Stimulated activated memory B cell treated with anti-CD40 and anti-IgM and Interleukin-4, amounts not matched to agents 10 μg/mL and 1 μg/mL and 100 μg/mL, for 72 hours (primary cell): ENCODE measurements at regions not wholly inside any gene's neighbourhood (a gene's known extent, or its start where the extent isn't known, plus 50 kb on each side); places are given as distances from the start of the nearest gene placed in this dataset.
A peak's percentile ranks its signal among the peaks of the same experiment; 100 is the strongest.

ENCODE experiments used
- ATAC-seq: fragments of 150-1000 bp; cut with Tn5 transposase; 2 replicates; pipeline ENCODE4 v1.10.0; 2021
- H3K27ac Mint-ChIP-seq: one replicate; pipeline ENCODE4 v1.8.0; 2022; ENCODE audit warnings: mild to moderate bottlenecking, mixed read lengths
- H3K27me3 Mint-ChIP-seq: one replicate; pipeline ENCODE4 v1.8.0; 2022; ENCODE audit warnings: mixed read lengths
- H3K36me3 Mint-ChIP-seq: one replicate; pipeline ENCODE4 v1.8.0; 2022; ENCODE audit warnings: mixed read lengths
- H3K4me1 Mint-ChIP-seq: one replicate; pipeline ENCODE4 v1.8.0; 2022; ENCODE audit warnings: mixed read lengths
- H3K4me3 Mint-ChIP-seq: one replicate; pipeline ENCODE4 v1.8.0; 2022; ENCODE audit warnings: mild to moderate bottlenecking, moderate library complexity, mixed read lengths
- H3K9me3 Mint-ChIP-seq: one replicate; pipeline ENCODE4 v1.8.0; 2022; ENCODE audit warnings: mixed read lengths

GRCh38 chr17:79410681-79411080, 200.2 kb downstream of the RBFOX3 start:
- Mint-ChIP-seq H3K4me3 (no peak overlapping the region), H3K4me1 (no peaks in the 10 kb centered on the region), H3K27ac (no peak overlapping the region), H3K27me3 (peaks cover 30% of the 10 kb centered on the region), H3K36me3 (no peaks in the 10 kb centered on the region), H3K9me3 (peaks cover 3% of the 10 kb centered on the region)
- no peak for ATAC-seq

- H3K9me3 Mint-ChIP-seq = peaks cover 3% of the 10 kb centered on the region
- no peaks in the 10 kb centered on the region for H3K36me3 Mint-ChIP-seq
- no peak overlapping the region for H3K27ac Mint-ChIP-seq
- no peak for ATAC-seq
- H3K4me1 Mint-ChIP-seq = no peaks in the 10 kb centered on the region
- peaks cover 49% of the 10 kb centered on the region for H3K27me3 Mint-ChIP-seq
- H3K4me3 Mint-ChIP-seq = no peak overlapping the region
Measured at GRCh38 chr17:79408251-79408650, 202.6 kb downstream of the RBFOX3 start.

GRCh38 chr17:79407385-79407784, 203.5 kb downstream of the RBFOX3 start:
- H3K27me3 Mint-ChIP-seq = peaks cover 51% of the 10 kb centered on the region
- H3K4me1 Mint-ChIP-seq = no peaks in the 10 kb centered on the region
- ATAC-seq = no peak
- peaks cover 3% of the 10 kb centered on the region for H3K9me3 Mint-ChIP-seq
- no peaks in the 10 kb centered on the region for H3K36me3 Mint-ChIP-seq
- H3K4me3 Mint-ChIP-seq = no peak overlapping the region
- H3K27ac Mint-ChIP-seq = no peak overlapping the region

GRCh38 chr17:79406316-79406715, 204.5 kb downstream of the RBFOX3 start:
- H3K4me3 Mint-ChIP-seq = no peak overlapping the region
- H3K9me3 Mint-ChIP-seq = peaks cover 3% of the 10 kb centered on the region
- H3K27me3 Mint-ChIP-seq = peaks cover 61% of the 10 kb centered on the region
- ATAC-seq = no peak
- H3K27ac Mint-ChIP-seq = no peak overlapping the region
- H3K4me1 Mint-ChIP-seq = peaks cover 4% of the 10 kb centered on the region
- no peaks in the 10 kb centered on the region for H3K36me3 Mint-ChIP-seq

- Mint-ChIP-seq H3K4me1 (peaks cover 9% of the 10 kb centered on the region), H3K27me3 (peaks cover 66% of the 10 kb centered on the region), H3K36me3 (no peaks in the 10 kb centered on the region)
Measured at GRCh38 chr17:79405823-79406222, 205.0 kb downstream of the RBFOX3 start.

GRCh38 chr17:79404136-79404911, 206.5 kb downstream of the RBFOX3 start:
- ATAC-seq = no peak
- Mint-ChIP-seq H3K4me3 (no peak overlapping the region), H3K27ac (no peak overlapping the region), H3K4me1 (peaks cover 13% of the 10 kb centered on the region), H3K9me3 (peaks cover 3% of the 10 kb centered on the region), H3K27me3 (peaks cover 80% of the 10 kb centered on the region), H3K36me3 (no peaks in the 10 kb centered on the region)

More at GRCh38 chr17:79405823-79406222, 205.0 kb downstream of the RBFOX3 start:
- Mint-ChIP-seq H3K9me3 (peaks cover 3% of the 10 kb centered on the region), H3K4me3 (no peak overlapping the region), H3K27ac (no peak overlapping the region)
- no peak for ATAC-seq

- H3K4me1 Mint-ChIP-seq = peaks cover 13% of the 10 kb centered on the region
- H3K27me3 Mint-ChIP-seq = peaks cover 85% of the 10 kb centered on the region
- H3K36me3 Mint-ChIP-seq = no peaks in the 10 kb centered on the region
- H3K9me3 Mint-ChIP-seq = peaks cover 3% of the 10 kb centered on the region
- no peak for ATAC-seq
- H3K27ac Mint-ChIP-seq = no peak overlapping the region
- no peak overlapping the region for H3K4me3 Mint-ChIP-seq
Measured at GRCh38 chr17:79401704-79402674, 208.9 kb downstream of the RBFOX3 start.

- Mint-ChIP-seq H3K4me1 (peaks cover 13% of the 10 kb centered on the region), H3K9me3 (peaks cover 3% of the 10 kb centered on the region), H3K36me3 (no peaks in the 10 kb centered on the region), H3K27me3 (peaks cover 85% of the 10 kb centered on the region), H3K4me3 (peak overlapping the region; percentile 52), H3K27ac (no peak overlapping the region)
- peak; percentile 80 for ATAC-seq
Measured at GRCh38 chr17:79400989-79401703, 209.7 kb downstream of the RBFOX3 start.

- Mint-ChIP-seq H3K36me3 (no peaks in the 10 kb centered on the region), H3K27ac (no peak overlapping the region), H3K27me3 (peaks cover 80% of the 10 kb centered on the region), H3K4me3 (no peak overlapping the region), H3K9me3 (no peaks in the 10 kb centered on the region), H3K4me1 (peaks cover 13% of the 10 kb centered on the region)
- no peak for ATAC-seq
Measured at GRCh38 chr17:79399610-79400144, 211.2 kb downstream of the RBFOX3 start.

- Mint-ChIP-seq H3K9me3 (no peaks in the 10 kb centered on the region), H3K4me1 (peaks cover 13% of the 10 kb centered on the region), H3K36me3 (no peaks in the 10 kb centered on the region), H3K27me3 (peaks cover 81% of the 10 kb centered on the region), H3K27ac (no peak overlapping the region), H3K4me3 (no peak overlapping the region)
- ATAC-seq = no peak
Measured at GRCh38 chr17:79398441-79398840, 212.4 kb downstream of the RBFOX3 start.

- Mint-ChIP-seq H3K4me1 (peaks cover 18% of the 10 kb centered on the region), H3K9me3 (no peaks in the 10 kb centered on the region), H3K4me3 (no peak overlapping the region), H3K27ac (no peak overlapping the region), H3K27me3 (peaks cover 90% of the 10 kb centered on the region), H3K36me3 (no peaks in the 10 kb centered on the region)
- no peak for ATAC-seq
Measured at GRCh38 chr17:79396696-79397095, 214.2 kb downstream of the RBFOX3 start.

GRCh38 chr17:79395545-79395944, 215.3 kb downstream of the RBFOX3 start:
- H3K27ac Mint-ChIP-seq = no peak overlapping the region
- no peaks in the 10 kb centered on the region for H3K9me3 Mint-ChIP-seq
- ATAC-seq = no peak
- peaks cover 90% of the 10 kb centered on the region for H3K27me3 Mint-ChIP-seq
- H3K36me3 Mint-ChIP-seq = no peaks in the 10 kb centered on the region
- H3K4me3 Mint-ChIP-seq = no peak overlapping the region
- peaks cover 14% of the 10 kb centered on the region for H3K4me1 Mint-ChIP-seq

- ATAC-seq = no peak
- no peaks in the 10 kb centered on the region for H3K36me3 Mint-ChIP-seq
- peaks cover 89% of the 10 kb centered on the region for H3K27me3 Mint-ChIP-seq
- peaks cover 13% of the 10 kb centered on the region for H3K4me1 Mint-ChIP-seq
- H3K27ac Mint-ChIP-seq = no peak overlapping the region
- no peaks in the 10 kb centered on the region for H3K9me3 Mint-ChIP-seq
- no peak overlapping the region for H3K4me3 Mint-ChIP-seq
Measured at GRCh38 chr17:79395066-79395465, 215.8 kb downstream of the RBFOX3 start.

GRCh38 chr17:79393358-79394052, 217.3 kb downstream of the RBFOX3 start:
- Mint-ChIP-seq H3K36me3 (no peaks in the 10 kb centered on the region), H3K27me3 (peaks cover 78% of the 10 kb centered on the region), H3K4me1 (peaks cover 19% of the 10 kb centered on the region), H3K9me3 (no peaks in the 10 kb centered on the region), H3K27ac (no peak overlapping the region), H3K4me3 (no peak overlapping the region)
- ATAC-seq = peak; percentile 73
